ENCODE measurements at regions not wholly inside any gene's neighbourhood (a gene's known extent, or its start where the extent isn't known, plus 50 kb on each side); places are given as distances from the start of the nearest gene placed in this dataset.

- H4K20me1 ChIP-seq (replicated peaks in 1 of 2; ENCODE audit: control insufficient read depth in 1 of 2, insufficient read depth in 2 of 2, low read length in 2 of 2), result no peaks in the 10 kb centered on the region
- no peak overlapping the region for H2BK5ac ChIP-seq (ENCODE audit: low read depth, low read length)
- H4K91ac ChIP-seq (replicated peaks; ENCODE audit: insufficient read length, low read length), result no peak overlapping the region
- no peak overlapping the region for H3K56ac ChIP-seq (replicated peaks; ENCODE audit: insufficient read length, low read depth, low read length)
- no peaks in the 10 kb centered on the region for H3K4me1 ChIP-seq (replicated peaks in 1 of 4; ENCODE audit: control insufficient read depth in 3 of 4, insufficient read depth in 4 of 4, low read length in 3 of 4)
- H3K23ac ChIP-seq (ENCODE audit: insufficient read length), result no peak overlapping the region
- H2BK12ac ChIP-seq (ENCODE audit: low read depth, low read length), result no peak overlapping the region
- H2BK20ac ChIP-seq (ENCODE audit: low read length), result no peak overlapping the region
- no peak overlapping the region for H3K4me2 ChIP-seq (ENCODE audit: insufficient read depth in 1 of 2, low read depth in 2 of 2, low read length in 2 of 2)
- no peak overlapping the region for H4K5ac ChIP-seq (ENCODE audit: insufficient read length, low read depth, low read length)
- no peaks in the 10 kb centered on the region for H3K9me3 ChIP-seq (ENCODE audit: insufficient read depth in 2 of 2, low read depth in 1 of 2, low read length in 1 of 2)
- H2BK120ac ChIP-seq (replicated peaks; ENCODE audit: low read depth, low read length), result no peak overlapping the region
- H2BK15ac ChIP-seq (ENCODE audit: low read length), result no peak overlapping the region
- peaks cover 0 to 1% (median 0%) of the 10 kb centered on the region in 4 experiments; a peak in 4 of 7 replicates for H3K27me3 ChIP-seq (replicated peaks in 1 of 4; ENCODE audit: control insufficient read depth in 3 of 4, extremely low read depth in 1 of 4, insufficient read depth in 3 of 4, low read length in 3 of 4)
- no peak overlapping the region for H3K9ac ChIP-seq (replicated peaks in 1 of 4; ENCODE audit: extremely low read depth in 1 of 4, low read depth in 3 of 4, low read length in 3 of 4)
- H3K18ac ChIP-seq (ENCODE audit: extremely low read depth, low read length), result no peak overlapping the region
- H3K14ac ChIP-seq (ENCODE audit: insufficient read length), result no peak overlapping the region
- no peak overlapping the region for H3K4ac ChIP-seq (replicated peaks; ENCODE audit: insufficient read length, low read depth, low read length)
- H3K79me2 ChIP-seq (ENCODE audit: control insufficient read depth in 1 of 2, insufficient read depth in 2 of 2, low read length in 2 of 2), result no peaks in the 10 kb centered on the region
- ChIA-PET POLR2A (ENCODE audit: partially characterized antibody) (no interaction called here), CTCF (ENCODE audit: partially characterized antibody) (interaction anchor here (1.0 to 2.2 kb wide), 5 partner anchors 12 to 139 kb away, joined by 3 to 6 read pairs (median 4); no protein-coding TSS in a partner anchor)
- no peak for DNase-seq (ENCODE audit: low read depth in 1 of 2, low spot score in 2 of 2)
- FAIRE-seq, result no peak
- no peak overlapping the region for H4K8ac ChIP-seq (ENCODE audit: extremely low read depth, insufficient read depth, low read length)
- H3K79me1 ChIP-seq (ENCODE audit: low read depth, low read length), result no peaks in the 10 kb centered on the region
- no peaks in the 10 kb centered on the region for H3K36me3 ChIP-seq (ENCODE audit: control insufficient read depth in 2 of 4, insufficient read depth in 4 of 4, low read length in 3 of 4)
- no peak overlapping the region for H2AK5ac ChIP-seq (ENCODE audit: low read depth, low read length)
- no peaks in the 10 kb centered on the region for H3K23me2 ChIP-seq (ENCODE audit: low read depth, low read length)
- H3K4me3 ChIP-seq (ENCODE audit: extremely low read depth in 1 of 4, insufficient read depth in 2 of 4, low read depth in 3 of 4, low read length in 4 of 4), result no peak overlapping the region
- H3K27ac ChIP-seq (ENCODE audit: low read depth, low read length), result no peak overlapping the region
- no peak overlapping the region for H2AFZ ChIP-seq (ENCODE audit: low read length)
- 58% methylated on average over 3 of the region's 3 CpGs; no CpG with 5 or more reads in 1 of the 2 experiments for whole genome bisulfite sequencing, 2 experiments (ENCODE audit: extremely low coverage in 1 of 2, insufficient coverage in 1 of 2, insufficient read length in 1 of 2, insufficient replicate concordance in 2 of 2, low coverage in 1 of 2, low lambda C conversion rate in 2 of 2, missing lambda C conversion rate in 1 of 2)
- TF ChIP-seq RBBP5 (IDR thresholded peaks at IDR 0.05; ENCODE audit: borderline replicate concordance, low read depth, low read length) (no peak), E2F6 (IDR thresholded peaks at IDR 0.05) (no peak), ZNF274 (IDR thresholded peaks at IDR 0.05; ENCODE audit: borderline replicate concordance, extremely low read depth, low read length) (no peak), JUND (IDR thresholded peaks at IDR 0.05; ENCODE audit: low read length) (no peak), CBX5 (IDR thresholded peaks at IDR 0.05; ENCODE audit: low read depth, low read length) (no peak), FOSL1 (IDR thresholded peaks at IDR 0.05; ENCODE audit: insufficient read depth, low read depth, low read length) (no peak), SIN3A (conservative IDR thresholded peaks at IDR 0.05 in 1 of 2, IDR thresholded peaks at IDR 0.05 in 1 of 2; ENCODE audit: low read depth in 1 of 2, low read length in 2 of 2) (no peak), MAFK (IDR thresholded peaks at IDR 0.05; ENCODE audit: low read depth, low read length) (no peak), HDAC2 (IDR thresholded peaks at IDR 0.05; ENCODE audit: borderline replicate concordance in 1 of 2, low read depth in 2 of 2, low read length in 2 of 2) (no peak)
- TF ChIP-seq, protein P1, sequence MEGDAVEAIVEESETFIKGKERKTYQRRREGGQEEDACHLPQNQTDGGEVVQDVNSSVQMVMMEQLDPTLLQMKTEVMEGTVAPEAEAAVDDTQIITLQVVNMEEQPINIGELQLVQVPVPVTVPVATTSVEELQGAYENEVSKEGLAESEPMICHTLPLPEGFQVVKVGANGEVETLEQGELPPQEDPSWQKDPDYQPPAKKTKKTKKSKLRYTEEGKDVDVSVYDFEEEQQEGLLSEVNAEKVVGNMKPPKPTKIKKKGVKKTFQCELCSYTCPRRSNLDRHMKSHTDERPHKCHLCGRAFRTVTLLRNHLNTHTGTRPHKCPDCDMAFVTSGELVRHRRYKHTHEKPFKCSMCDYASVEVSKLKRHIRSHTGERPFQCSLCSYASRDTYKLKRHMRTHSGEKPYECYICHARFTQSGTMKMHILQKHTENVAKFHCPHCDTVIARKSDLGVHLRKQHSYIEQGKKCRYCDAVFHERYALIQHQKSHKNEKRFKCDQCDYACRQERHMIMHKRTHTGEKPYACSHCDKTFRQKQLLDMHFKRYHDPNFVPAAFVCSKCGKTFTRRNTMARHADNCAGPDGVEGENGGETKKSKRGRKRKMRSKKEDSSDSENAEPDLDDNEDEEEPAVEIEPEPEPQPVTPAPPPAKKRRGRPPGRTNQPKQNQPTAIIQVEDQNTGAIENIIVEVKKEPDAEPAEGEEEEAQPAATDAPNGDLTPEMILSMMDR (IDR thresholded peaks at IDR 0.05; ENCODE audit: control extremely low read depth in 1 of 3, insufficient read depth in 1 of 3, low read depth in 1 of 3, low read length in 3 of 3), result no peak
These were observed 92.6 kb upstream of the ALDH1B1 start for GRCh38 chr9:38299856-38300255.

Measured in H1 (cell line).